ENCODE measurements at regions not wholly inside any gene's neighbourhood (a gene's known extent, or its start where the extent isn't known, plus 50 kb on each side); places are given as distances from the start of the nearest gene placed in this dataset.

DNA sequence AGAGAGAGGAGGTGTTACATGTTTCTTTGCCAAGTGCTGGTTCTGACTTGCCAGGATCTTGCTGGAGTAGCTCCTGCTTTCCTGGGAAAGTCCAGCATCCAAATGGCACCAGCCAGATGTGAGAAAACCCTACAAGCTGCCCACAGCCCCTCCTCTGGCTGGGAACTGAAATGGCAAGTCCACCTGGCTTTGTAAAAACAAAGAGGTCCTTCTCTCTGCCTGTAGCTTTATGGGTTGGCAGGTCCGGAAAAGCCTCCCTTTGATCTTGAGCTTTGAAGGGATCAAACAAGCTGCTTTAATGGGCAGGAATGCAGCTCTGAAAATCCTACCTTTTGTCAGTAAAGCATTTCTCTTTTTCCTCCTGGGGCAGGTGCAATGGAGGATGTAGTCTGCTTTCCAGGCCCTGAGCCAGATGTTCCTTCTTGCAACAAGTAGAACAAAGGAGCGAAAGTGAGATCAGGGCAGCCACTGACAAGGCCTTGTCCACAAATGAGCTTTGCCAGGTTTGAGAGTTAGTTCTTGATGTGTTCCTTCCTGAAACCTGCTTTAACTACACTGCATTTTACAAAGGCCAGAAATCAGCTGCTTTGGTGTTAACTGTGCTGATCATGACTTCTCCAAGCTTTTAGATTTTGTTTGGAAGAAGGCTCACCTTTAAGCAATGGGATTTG lies 456.7 kb downstream of the ZNF608 start:
- FAIRE-seq (no peak), DNase-seq (ENCODE audit: extremely low read depth in 1 of 4, low spot score in 3 of 4) (no peak), ATAC-seq (no peak)
- no TSS peak for BruUV-seq (replicated peaks)
- in situ Hi-C loops (cut with MboI) (no loop called here), intact Hi-C loops (cut with micrococcal nuclease) (no loop called here)
- Histone ChIP-seq H3K4me1 (replicated peaks in 1 of 2; ENCODE audit: control insufficient read depth in 2 of 2, insufficient read depth in 2 of 2, low read length in 2 of 2) (no peaks in the 10 kb centered on the region), H3K4me3 (no peak overlapping the region), H3K79me2 (ENCODE audit: control insufficient read depth, insufficient read depth, low read length) (no peaks in the 10 kb centered on the region), H3K9me1 (ENCODE audit: control insufficient read depth, insufficient read depth, low read length) (no peaks in the 10 kb centered on the region), H3K4me2 (ENCODE audit: insufficient read depth, low read length) (no peak overlapping the region), H3K27ac (ENCODE audit: extremely low read depth, low read depth, low read length) (no peak overlapping the region), H3K36me3 (ENCODE audit: control insufficient read depth, insufficient read depth, low read length) (no peaks in the 10 kb centered on the region), H3K9me3 (replicated peaks; ENCODE audit: control insufficient read depth, insufficient read depth, low read depth, low read length) (no peaks in the 10 kb centered on the region), H3K9ac (ENCODE audit: insufficient read depth in 1 of 2, low read depth in 2 of 2, low read length in 2 of 2) (no peak overlapping the region), H2AFZ (ENCODE audit: low read depth, low read length) (no peak overlapping the region), H3K27me3 (ENCODE audit: control insufficient read depth in 2 of 2, insufficient read depth in 2 of 2, low read length in 2 of 2) (no peaks in the 10 kb centered on the region), H4K20me1 (replicated peaks; ENCODE audit: control insufficient read depth, insufficient read depth, low read length) (no peaks in the 10 kb centered on the region)
- ChIA-PET CTCF (ENCODE audit: low intra/inter-chr PET ratio) (no interaction called here), POLR2A (no interaction called here)
- WGBS (ENCODE audit: insufficient coverage, low coverage, missing lambda C conversion rate): 0% methylated on average over 2 of the region's 2 CpGs
- TF ChIP-seq MTA1 (IDR thresholded peaks at IDR 0.05; ENCODE audit: borderline replicate concordance) (no peak), NR3C1 (CRISPR knock-in tag; IDR thresholded peaks at IDR 0.05) (no peak), KHSRP (IDR thresholded peaks at IDR 0.05) (no peak)

DNA sequence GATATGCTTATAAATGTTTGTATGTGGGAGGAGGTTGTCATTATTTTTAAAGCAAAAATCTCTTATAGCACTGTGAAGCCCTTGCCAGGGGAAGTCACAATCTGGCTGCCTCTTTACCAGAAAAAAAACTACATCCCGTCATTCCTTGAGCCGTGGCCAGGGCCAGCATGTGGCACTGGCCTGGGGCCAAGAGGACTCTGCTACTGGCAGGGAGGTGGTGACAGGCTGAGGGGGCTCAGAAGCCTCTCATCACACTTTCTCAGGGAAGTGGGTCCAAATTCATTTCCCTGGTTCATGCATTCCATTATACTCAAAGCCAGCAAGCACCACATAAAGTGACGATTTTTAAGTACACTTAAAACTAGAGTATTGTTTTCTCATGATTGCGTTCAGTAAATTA lies 457.3 kb downstream of the ZNF608 start:
- intact Hi-C loops (cut with micrococcal nuclease) (no loop called here), in situ Hi-C loops (cut with MboI) (no loop called here)
- Histone ChIP-seq H3K9me1 (ENCODE audit: control insufficient read depth, insufficient read depth, low read length) (no peaks in the 10 kb centered on the region), H3K27ac (ENCODE audit: extremely low read depth, low read depth, low read length) (no peak overlapping the region), H3K4me2 (ENCODE audit: insufficient read depth, low read length) (no peak overlapping the region), H3K27me3 (ENCODE audit: control insufficient read depth in 2 of 2, insufficient read depth in 2 of 2, low read length in 2 of 2) (no peaks in the 10 kb centered on the region), H3K9me3 (replicated peaks; ENCODE audit: control insufficient read depth, insufficient read depth, low read depth, low read length) (no peaks in the 10 kb centered on the region), H3K79me2 (ENCODE audit: control insufficient read depth, insufficient read depth, low read length) (no peaks in the 10 kb centered on the region), H2AFZ (ENCODE audit: low read depth, low read length) (no peak overlapping the region), H3K4me3 (no peak overlapping the region), H3K4me1 (replicated peaks in 1 of 2; ENCODE audit: control insufficient read depth in 2 of 2, insufficient read depth in 2 of 2, low read length in 2 of 2) (no peaks in the 10 kb centered on the region), H3K9ac (ENCODE audit: insufficient read depth in 1 of 2, low read depth in 2 of 2, low read length in 2 of 2) (no peak overlapping the region), H3K36me3 (ENCODE audit: control insufficient read depth, insufficient read depth, low read length) (no peaks in the 10 kb centered on the region), H4K20me1 (replicated peaks; ENCODE audit: control insufficient read depth, insufficient read depth, low read length) (no peaks in the 10 kb centered on the region)
- CTCF ChIA-PET (ENCODE audit: low intra/inter-chr PET ratio): no interaction called here
- FAIRE-seq (no peak), ATAC-seq (no peak), DNase-seq (ENCODE audit: extremely low read depth in 1 of 4, low spot score in 3 of 4) (no peak)
- POLR2A ChIA-PET: no interaction called here
- WGBS (ENCODE audit: insufficient coverage, low coverage, missing lambda C conversion rate): 0% methylated on average over 4 of the region's 4 CpGs
- no TSS peak for BruUV-seq (replicated peaks)
- no peak for TF ChIP-seq CBFB (CRISPR knock-in tag; IDR thresholded peaks at IDR 0.05)
- TF ChIP-seq RBM22 (IDR thresholded peaks at IDR 0.05; ENCODE audit: low read depth, low read length, poor library complexity, severe bottlenecking): no peak
- TF ChIP-seq NR3C1 (CRISPR knock-in tag; IDR thresholded peaks at IDR 0.05): no peak
- TF ChIP-seq CHCHD3 (CRISPR knock-in tag; IDR thresholded peaks at IDR 0.05): no peak
- TF ChIP-seq TBP (optimal IDR thresholded peaks at IDR 0.05; ENCODE audit: low read depth, low read length): no peak
- no peak for TF ChIP-seq TAF15 (IDR thresholded peaks at IDR 0.05; ENCODE audit: low read depth, low read length)
- no peak for TF ChIP-seq ZNF12 (CRISPR knock-in tag; IDR thresholded peaks at IDR 0.05)
- TF ChIP-seq, protein P1, sequence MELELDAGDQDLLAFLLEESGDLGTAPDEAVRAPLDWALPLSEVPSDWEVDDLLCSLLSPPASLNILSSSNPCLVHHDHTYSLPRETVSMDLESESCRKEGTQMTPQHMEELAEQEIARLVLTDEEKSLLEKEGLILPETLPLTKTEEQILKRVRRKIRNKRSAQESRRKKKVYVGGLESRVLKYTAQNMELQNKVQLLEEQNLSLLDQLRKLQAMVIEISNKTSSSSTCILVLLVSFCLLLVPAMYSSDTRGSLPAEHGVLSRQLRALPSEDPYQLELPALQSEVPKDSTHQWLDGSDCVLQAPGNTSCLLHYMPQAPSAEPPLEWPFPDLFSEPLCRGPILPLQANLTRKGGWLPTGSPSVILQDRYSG (tag; conservative IDR thresholded peaks at IDR 0.05; ENCODE audit: low read depth): no peak

Measured in K562 (cell line).